ENCODE measurements at regions not wholly inside any gene's neighbourhood (a gene's known extent, or its start where the extent isn't known, plus 50 kb on each side); places are given as distances from the start of the nearest gene placed in this dataset.
"Not testable (repeated sequence)": the region's sequence is repeated elsewhere in the genome, so short reads cannot be mapped to it uniquely, and the experiment has no call there.

- not testable (repeated sequence) for TF ChIP-seq JUN (IDR thresholded peaks at IDR 0.05; ENCODE audit: borderline replicate concordance, insufficient read depth, insufficient read length, low read depth); POLR2AphosphoS5 (IDR thresholded peaks at IDR 0.05; ENCODE audit: insufficient read depth, low read depth, low read length); POLR2A (IDR thresholded peaks at IDR 0.05; ENCODE audit: low read depth, low read length); CTCF (IDR thresholded peaks at IDR 0.05; ENCODE audit: extremely low read depth in 1 of 2, insufficient read depth in 1 of 2, low read depth in 1 of 2, low read length in 2 of 2); EZH2 (IDR thresholded peaks at IDR 0.05; ENCODE audit: borderline replicate concordance, low read depth, low read length, severe bottlenecking); MYC (IDR thresholded peaks at IDR 0.05; ENCODE audit: low read depth, low read length); MAX (IDR thresholded peaks at IDR 0.05; ENCODE audit: insufficient read depth, insufficient read length); FOS (IDR thresholded peaks at IDR 0.05; ENCODE audit: borderline replicate concordance, insufficient read depth, low read length)
Observed at GRCh38 chr6:18038235-18038634, 50.8 kb upstream of the KIF13A start.

All from endothelial cell of umbilical vein (primary cell).